GM19438 (cell line): ENCODE measurements at regions not wholly inside any gene's neighbourhood (a gene's known extent, or its start where the extent isn't known, plus 50 kb on each side); places are given as distances from the start of the nearest gene placed in this dataset.
"Not testable (repeated sequence)": the region's sequence is repeated elsewhere in the genome, so short reads cannot be mapped to it uniquely, and the experiment has no call there.

Source experiments
- ATAC-seq: cut with Tn5 transposase; IDR thresholded peaks from one replicate; pipeline ENCODE4 v1.9.1; 2021; ENCODE audit warnings: low read depth; ENCODE audit not compliant: unreplicated experiment

DNA sequence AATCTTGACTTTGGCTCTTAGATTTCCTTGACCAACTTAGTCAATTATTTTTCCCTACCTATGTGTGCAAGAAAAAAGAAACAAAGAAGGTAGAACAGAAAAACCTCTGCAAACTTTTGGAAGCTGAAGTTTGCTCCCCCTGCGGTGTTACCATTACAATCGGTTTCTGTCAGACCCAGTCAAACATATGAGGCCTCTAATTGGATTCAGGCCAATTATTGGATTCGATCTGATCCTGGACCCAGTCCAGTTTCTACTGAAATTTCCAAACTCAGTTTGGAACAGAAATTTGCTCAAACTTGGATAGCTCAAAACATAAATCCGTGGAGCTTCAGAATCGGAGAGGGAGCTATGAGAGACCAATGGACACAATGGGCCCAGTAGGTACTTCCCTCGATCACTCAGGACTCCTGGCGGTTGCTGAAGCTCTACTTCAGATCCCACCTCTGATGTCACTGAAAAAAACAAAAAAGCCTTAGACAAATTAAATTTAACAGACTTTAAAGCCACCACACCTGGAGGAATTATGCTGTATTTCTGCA is 523.9 kb downstream of the DMRTA1 start:
- ATAC-seq = no peak

DNA sequence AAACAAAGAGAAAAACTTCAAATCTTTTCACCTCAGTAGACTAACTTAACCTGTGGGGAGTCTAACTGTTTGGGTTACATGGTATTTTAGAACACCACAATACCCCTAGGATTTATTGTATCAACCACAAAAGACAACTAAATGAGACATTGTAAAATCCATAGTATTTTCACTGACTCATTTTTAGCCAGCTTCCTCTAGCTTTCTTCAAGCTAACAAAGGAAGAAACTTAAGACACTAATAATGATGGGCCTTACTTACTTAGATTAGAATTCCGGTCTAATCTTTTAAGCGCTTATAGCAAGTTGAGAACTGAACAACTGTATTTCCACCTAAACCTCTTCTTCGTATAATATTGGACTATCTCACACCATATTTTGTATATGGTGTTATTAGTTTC is 529.3 kb downstream of the DMRTA1 start:
- no peak for ATAC-seq

DNA sequence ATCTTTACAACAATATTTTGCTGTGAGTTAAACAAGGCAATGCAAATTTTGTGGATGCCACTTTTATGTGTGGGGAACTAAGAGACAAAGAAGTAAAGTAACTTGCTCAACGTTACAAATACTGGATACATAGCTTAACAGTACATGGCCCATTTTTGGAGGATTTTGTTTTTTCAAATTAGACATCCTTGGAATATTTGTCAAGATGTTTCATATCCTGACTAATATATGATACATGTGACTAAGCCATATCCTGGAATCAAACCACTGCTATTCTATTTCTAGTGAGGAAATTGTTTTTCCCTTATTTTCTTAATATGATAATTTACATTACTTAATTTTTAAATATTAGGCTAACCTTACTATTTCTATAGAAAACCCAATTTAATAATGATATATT is 529.8 kb downstream of the DMRTA1 start:
- no peak for ATAC-seq

DNA sequence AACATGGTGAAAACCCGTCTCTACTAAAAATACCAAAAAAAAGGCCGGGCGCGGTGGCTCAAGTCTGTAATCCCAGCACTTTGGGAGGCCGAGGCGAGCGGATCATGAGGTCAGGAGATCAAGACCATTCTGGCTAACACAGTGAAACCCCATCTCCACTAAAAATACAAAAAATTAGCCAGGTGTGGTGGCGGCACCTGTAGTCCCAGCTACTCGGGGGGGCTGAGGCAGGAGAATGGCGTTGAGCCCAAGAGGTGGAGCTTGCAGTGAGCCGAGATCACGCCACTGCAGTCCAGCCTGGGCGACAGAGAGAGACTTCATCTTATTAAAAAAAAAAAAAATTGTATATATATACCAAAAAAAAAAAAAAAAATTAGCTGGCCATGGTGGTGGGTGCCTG is 533.8 kb downstream of the DMRTA1 start:
- ATAC-seq = not testable (repeated sequence)

DNA sequence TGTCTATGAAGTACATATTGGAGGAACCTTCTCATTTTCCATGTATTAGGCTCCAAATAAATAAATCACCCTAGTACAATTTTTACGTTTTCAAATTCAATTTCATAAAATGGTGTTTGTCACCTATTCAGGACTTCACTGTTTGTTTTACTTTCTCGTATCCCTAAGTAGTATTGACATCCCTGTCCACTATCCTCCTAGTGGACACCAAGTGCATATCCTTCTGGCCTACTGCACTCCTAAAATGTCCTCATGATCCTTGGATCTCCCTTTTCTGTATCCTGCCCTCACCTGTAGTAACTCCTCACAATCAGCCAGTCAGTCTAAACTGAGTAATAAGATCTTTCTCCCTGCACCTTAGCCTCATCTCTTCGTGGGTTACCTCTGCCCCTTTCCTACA is 539.9 kb downstream of the DMRTA1 start:
- ATAC-seq = no peak

DNA sequence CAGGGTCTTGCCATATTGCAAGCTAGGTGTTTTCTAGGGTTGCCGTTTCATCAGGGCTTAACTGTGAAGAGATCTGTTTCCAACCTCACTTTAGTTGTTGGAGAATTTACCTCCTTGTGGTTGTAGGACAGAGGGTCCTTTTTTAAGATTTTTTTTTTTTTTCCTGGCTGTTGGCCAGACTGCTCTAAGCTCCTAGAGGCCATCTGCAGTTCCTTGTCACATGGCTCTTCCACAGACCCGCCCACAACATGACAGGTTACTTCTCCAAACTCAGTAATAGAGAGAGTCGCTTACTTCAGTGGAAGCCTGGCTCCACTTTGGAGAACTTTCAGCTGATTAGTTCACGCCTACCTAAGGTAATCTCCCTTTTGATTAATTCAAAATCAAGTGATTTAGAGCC is 543.7 kb downstream of the DMRTA1 start:
- no peak for ATAC-seq

DNA sequence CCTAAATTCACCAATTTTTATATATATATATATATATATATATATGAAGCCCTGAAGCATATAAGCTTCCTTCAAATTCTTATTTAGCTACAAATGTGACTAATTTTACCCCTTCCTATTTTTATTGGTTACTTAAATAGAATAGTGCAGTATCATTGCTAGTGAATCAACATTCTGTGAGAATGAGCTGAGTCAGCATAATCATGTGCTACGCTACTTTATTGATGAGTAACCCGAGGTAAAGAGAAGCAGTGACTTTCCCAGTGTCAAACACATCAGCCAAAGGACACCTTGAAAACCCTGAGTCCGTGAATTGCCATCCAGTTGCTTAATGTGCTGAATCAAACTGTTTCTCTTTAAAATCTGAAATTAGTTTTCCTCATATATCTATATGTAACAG is 546.2 kb downstream of the DMRTA1 start:
- ATAC-seq = no peak

DNA sequence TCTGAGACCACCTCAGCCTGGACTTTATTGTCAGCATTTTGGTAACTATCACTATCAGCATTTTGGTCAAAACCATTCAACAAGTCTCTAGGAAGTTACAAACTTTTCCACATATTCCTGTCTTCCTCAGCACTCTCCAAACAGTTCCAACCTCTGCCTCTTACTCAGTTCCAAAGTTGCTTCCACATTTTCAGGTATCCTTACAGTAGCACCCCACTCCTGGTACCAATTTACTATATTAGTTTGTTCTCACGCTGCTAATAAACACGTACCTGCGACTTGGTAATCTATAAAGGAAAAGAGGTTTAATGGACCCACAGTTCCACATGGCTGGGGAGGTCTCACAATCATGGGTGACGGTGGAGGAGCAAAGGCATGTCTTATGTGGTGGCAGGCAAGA is 551.3 kb downstream of the DMRTA1 start:
- no peak for ATAC-seq

DNA sequence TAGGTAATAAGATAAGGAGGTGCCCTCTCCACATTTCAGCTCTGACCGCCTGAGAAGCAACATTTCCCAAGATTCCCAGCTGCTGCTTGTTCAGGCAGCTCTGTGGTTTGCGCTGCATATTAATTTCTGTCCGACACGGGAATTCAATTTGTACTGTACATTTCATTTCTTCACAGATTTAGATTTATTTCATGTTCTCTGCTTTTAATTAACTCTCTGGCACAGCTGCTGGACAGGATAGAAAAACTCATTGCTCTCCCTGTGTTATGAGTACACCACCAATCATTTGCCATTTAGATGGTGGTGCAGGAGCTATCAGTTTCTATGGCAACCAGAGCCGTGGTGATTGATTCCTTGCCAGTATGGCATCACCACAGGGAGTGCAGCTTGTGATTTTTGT is 558.5 kb downstream of the DMRTA1 start:
- ATAC-seq = no peak

DNA sequence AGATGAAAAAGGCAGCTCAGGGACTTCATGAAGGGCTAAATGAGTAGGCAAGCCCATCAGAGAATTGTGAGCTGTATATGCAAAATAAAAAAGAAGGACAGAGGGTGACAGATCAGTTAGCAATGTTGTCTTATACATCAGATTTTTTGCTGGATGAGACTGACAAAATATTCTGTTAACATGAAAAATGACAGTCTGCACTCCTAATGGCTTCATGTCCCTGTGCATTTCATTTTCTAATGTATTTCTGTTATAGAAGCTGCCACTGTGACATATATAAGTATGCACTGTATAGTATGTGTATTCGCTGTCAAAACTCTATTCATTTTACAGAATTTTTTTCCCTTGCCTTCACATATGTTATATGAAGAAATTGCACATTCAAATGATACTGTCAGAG is 559.5 kb downstream of the DMRTA1 start:
- ATAC-seq = no peak

DNA sequence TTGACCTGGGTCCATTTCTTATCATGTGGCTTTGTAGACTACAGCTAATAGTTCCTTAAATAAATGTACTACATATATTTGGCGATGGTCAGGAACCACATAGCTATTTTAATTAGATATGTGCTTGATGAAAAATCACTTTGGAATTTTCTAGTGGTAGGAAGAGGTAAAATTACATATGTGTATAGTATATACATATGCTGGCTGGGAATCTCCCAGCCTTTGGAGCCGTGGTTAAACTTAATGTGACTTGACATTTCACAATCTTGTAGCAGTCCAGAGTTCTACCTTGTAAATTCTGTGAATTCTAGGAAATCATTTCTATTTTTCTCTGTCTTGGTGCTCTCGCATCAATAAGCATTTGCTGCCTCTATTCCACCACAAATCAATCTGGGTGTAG is 565.0 kb downstream of the DMRTA1 start:
- ATAC-seq = no peak

DNA sequence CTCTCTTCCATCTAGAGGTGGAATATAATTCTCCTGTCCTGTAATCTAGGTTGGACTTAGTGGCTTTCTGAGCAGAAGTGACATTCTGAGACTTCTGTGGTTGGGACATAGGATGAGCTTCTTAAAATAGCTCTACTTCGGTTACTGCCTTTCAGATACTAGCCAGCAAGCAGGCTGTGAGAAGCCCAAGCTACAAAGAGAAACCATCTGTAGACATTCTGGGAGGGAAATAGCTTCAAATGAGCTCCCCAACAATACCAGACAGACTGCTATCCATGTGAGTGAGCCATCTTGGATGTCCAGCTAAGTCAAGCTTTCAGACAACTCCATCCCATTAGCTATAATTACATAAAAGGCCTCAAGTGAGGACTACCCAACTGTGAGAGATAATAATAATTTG is 568.9 kb downstream of the DMRTA1 start:
- no peak for ATAC-seq

DNA sequence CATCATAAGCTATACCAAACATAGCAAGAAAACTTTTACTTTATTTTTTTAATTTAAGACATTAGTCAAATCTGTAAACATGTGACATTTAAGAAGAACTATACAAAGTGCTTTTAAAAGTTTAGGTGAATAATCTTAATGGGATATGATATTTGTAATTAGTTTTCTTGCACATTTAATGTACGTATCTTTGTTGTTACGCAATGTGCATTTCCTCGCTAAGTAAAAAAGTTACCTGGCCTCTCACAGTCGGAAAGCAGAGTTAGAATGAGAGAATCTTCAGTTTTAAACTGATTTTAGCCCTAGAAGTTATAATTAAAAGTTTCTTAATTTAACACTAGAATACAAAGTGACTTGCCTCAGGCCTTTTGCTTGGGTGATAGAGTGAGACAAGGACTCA is 589.8 kb downstream of the DMRTA1 start:
- no peak for ATAC-seq

DNA sequence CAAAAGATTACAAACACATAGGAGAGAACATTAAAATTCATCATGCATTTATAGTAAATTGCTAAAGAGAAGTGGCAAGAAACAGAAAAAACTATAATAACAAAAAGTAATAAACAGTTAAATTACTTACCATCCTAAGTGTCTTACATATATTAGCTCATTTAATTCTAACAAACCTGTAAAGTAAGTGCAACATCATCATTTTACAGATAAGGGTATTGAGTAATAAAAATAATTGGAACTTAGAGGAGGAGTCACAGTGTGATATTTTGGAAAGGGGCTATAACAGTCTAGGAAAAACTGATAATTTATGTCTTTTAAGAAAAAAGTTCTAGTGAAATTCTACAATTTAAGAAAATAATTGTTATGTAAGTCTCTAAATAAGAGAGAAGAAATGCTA is 592.8 kb downstream of the DMRTA1 start:
- no peak for ATAC-seq

DNA sequence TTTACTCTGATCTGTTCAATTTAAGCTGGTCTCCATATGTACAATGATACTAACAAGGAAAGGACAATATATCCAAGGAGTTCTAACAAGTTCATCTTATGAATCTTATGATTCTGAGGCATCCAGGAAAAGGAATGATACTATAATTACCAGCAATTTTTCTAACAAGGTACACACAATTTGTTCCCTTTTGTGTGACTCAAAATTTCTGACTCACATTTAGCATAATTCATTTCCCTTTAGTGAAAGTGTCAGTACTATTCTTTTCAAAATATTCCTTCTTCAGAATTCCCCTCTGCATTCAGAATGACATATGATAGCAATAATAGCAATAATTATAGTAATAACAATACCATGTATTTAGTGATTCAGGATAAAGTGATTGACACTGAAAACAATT is 594.8 kb downstream of the DMRTA1 start:
- ATAC-seq = no peak

DNA sequence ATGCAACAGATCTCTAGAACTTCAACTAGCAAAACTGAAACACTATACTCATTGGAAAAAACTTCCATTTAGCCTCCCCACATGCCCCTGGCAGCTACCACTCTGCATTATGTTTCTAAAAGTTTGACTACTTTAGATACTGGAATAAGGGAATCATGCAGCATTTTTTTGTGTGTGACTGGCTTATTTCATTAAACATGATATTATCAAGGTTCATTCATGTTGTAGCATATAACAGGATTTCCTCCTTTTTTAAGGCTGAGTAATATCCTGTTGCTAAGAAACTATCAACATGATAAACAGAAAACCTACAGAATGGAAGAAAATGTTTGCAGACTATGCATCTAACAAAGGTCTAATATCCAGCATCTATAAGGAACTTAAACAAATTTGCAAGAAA is 597.9 kb downstream of the DMRTA1 start:
- ATAC-seq = no peak

DNA sequence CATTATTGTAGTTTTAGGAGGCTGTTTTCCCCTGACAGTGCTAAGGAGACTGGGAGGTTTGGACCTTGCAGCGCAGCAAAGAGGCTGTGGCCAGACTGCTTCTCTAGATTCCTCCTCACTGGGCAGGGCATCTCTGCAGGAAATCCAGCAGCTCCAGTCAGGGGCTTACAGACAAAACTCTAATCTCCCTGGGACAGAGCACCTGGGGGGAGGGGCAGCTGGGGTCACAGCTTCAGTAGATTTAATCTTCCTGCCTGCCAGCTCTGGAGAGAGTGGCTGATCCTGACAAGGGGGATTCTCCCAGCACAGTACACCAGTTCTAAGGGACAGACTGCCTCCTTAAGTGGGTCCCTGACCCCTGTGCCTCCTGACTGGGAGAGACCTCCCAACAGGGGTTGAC is 599.4 kb downstream of the DMRTA1 start:
- ATAC-seq = not testable (repeated sequence)

DNA sequence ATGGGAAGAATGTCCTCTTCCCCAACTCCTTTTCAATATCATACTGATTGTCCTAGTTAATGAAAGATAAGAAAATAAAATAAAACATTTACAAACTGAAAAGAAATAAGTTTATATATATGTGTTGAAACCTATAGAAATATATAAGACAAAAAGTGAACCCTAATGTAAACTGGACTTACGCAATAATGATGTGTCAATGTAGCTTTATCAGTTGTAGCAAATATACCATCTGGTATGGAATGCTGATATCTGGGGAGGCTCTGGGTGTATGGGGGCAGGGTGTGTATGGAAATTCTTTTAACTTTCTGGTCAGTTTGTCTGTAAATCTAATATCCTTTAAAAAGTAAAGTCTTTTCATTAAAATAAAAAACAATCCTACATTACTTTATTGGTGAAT is 603.9 kb downstream of the DMRTA1 start:
- ATAC-seq = no peak

DNA sequence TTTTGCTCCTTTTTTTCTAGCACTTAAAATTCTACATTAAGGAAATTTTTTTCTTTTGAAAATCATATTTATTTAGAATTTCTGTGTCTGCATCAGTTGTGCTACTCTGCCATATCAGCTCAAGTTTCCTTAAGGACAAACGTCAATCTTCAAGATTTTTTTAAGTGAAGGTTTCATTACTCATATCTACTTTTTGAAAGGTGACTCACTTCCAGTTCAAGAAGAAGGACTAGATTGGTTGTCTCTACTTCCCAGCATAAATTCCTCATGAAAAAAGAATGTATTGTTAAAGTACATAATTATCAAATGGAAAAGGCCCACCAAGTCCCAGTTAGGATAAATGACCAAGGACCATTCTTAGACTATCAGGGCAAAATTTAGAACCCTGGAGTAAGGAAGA is 626.5 kb downstream of the DMRTA1 start:
- ATAC-seq = no peak

DNA sequence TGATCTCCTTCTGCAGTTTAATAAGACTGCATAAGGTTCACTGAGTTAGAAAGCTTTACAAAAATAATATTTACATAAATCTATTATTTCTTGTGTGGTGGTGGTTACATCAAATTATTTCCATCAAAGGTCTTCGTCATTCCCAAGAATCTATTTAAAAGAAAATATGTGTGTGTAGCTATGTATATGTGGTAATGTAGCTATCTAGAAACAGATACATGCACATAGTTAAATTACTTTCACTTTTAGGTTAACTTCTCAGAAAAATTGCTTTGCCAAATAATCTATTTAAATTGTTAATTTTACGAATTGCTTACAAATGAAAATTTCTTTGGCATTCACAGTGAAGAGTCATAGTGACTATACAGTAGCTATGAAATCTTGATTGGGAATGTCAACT is 633.2 kb downstream of the DMRTA1 start:
- no peak for ATAC-seq

DNA sequence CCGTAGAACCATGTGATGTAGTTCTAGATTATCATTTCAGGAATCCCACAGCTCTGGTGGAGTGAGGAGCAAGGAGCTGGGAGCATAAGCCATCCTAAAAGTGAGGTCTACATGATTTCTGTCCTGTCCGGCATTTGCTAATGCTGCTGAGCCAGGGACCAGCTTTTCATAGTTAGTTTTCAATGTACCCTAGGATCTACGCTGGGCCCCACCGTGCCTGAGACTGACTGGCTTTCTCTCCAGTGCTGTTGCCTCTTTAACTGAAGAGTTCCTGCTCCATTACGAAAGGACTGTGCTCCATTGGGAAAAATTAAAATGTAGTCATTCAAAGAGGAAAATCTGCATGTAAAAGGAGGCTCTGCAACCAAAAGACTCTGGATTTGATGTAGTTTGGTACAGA is 634.8 kb downstream of the DMRTA1 start:
- no peak for ATAC-seq

DNA sequence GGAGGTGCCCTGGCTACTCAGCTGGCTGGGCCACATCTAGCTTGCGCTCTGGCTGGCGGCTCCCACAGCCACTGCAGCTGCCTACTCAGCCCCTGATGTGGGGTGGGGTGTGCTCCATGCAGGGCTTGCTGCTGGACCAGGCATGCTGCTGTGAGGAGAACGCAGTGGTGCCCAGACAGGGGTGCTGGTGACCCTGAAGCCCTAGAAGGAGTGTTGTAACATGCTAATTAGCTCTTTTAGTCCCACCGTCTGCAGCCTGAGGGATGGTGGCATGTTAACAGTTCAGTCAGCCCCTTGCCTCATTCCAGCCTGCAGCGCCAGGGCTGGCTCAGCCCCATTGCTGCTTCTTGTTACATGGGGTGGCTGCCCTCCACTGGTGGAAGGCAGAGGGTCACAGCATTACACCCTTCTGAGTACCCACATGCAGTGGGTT is 642.3 kb downstream of the DMRTA1 start:
- no peak for ATAC-seq

DNA sequence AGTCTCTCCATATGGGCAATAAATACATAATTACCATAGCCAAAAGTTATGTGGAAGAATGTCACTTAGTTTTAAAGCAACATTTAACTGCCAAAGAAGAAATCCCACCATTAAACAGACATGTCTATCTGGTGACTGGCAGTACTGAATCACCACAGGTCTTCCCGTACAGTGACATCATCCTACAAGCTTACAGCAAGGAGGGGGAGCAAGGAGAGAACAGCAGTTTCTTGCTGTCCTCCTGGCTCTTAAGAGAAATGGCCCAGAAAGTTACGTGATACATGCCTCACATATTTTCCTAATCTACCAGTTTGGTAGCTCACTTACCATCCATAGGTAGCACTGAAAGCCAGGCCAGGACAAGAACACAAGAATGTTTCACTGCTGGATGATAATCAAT is 671.0 kb downstream of the DMRTA1 start:
- ATAC-seq = no peak
